ENCODE measurements at regions not wholly inside any gene's neighbourhood (a gene's known extent, or its start where the extent isn't known, plus 50 kb on each side); places are given as distances from the start of the nearest gene placed in this dataset.

GRCh38 chr22:26885441-26886261 lies 228.3 kb downstream of the MIAT start:
- Histone ChIP-seq H3K4me1 (ENCODE audit: insufficient read depth, low read length) (no peaks in the 10 kb centered on the region; the same call in 1 of the 2 replicates), H4K20me1 (ENCODE audit: control insufficient read depth, insufficient read depth, insufficient read length) (no peaks in the 10 kb centered on the region), H3K56ac (ENCODE audit: insufficient read length, low read depth, low read length) (no peak overlapping the region), H3K79me1 (ENCODE audit: insufficient read depth, low read depth, low read length, poor library complexity, severe bottlenecking) (no peaks in the 10 kb centered on the region), H3K14ac (ENCODE audit: insufficient read depth, low read length) (no peak overlapping the region), H3K23ac (ENCODE audit: insufficient read length, low read depth, low read length) (no peak overlapping the region), H3T11ph (ENCODE audit: low read length) (no peak overlapping the region), H3K4ac (ENCODE audit: low read depth, low read length) (no peak overlapping the region), H3K23me2 (ENCODE audit: insufficient read length, low read depth, low read length, poor library complexity, severe bottlenecking) (no peaks in the 10 kb centered on the region), H3K9ac (ENCODE audit: extremely low read depth, insufficient read length, low read length) (no peak overlapping the region), H2AK5ac (ENCODE audit: insufficient read length, low read length) (no peak overlapping the region), H3K9me3 (ENCODE audit: control insufficient read depth, low read depth, low read length) (no peaks in the 10 kb centered on the region), H2BK120ac (ENCODE audit: low read depth, low read length, poor library complexity, severe bottlenecking) (no peak overlapping the region), H2BK5ac (ENCODE audit: insufficient read length, low read length) (no peak overlapping the region), H2BK12ac (ENCODE audit: insufficient read length, low read depth, low read length) (no peak overlapping the region), H3K18ac (ENCODE audit: insufficient read length, low read depth, low read length) (no peak overlapping the region), H4K8ac (replicated peaks; ENCODE audit: insufficient read length, low read depth, low read length) (no peak overlapping the region), H2BK20ac (ENCODE audit: low read depth, low read length, poor library complexity, severe bottlenecking) (no peak overlapping the region), H4K91ac (ENCODE audit: insufficient read length, low read depth, low read length) (no peak overlapping the region), H2AFZ (ENCODE audit: low read length) (no peak overlapping the region), H3K4me2 (ENCODE audit: insufficient read depth, insufficient read length, low read length) (no peak overlapping the region), H3K79me2 (ENCODE audit: insufficient read depth, low read length) (no peaks in the 10 kb centered on the region), H2BK15ac (ENCODE audit: low read depth, low read length) (no peak overlapping the region), H3K27ac (ENCODE audit: insufficient read length, low read depth, low read length) (no peak overlapping the region), H3K27me3 (ENCODE audit: insufficient read depth, low read length) (no peaks in the 10 kb centered on the region), H4K5ac (ENCODE audit: insufficient read length, low read depth, low read length) (no peak overlapping the region)
- Mint-ChIP-seq H3K9me3 (no peaks in the 10 kb centered on the region), H3K36me3 (ENCODE audit: insufficient read depth in 1 of 3, low read depth in 3 of 3) (no peaks in the 10 kb centered on the region), H3K4me3 (no peak overlapping the region), H3K27ac (no peak overlapping the region), H3K4me1 (peaks cover 9 to 15% of the 10 kb centered on the region in 2 experiments), H3K27me3 (ENCODE audit: low read depth) (peaks cover 6% of the 10 kb centered on the region)
- WGBS (ENCODE audit: extremely low coverage, insufficient read length, low lambda C conversion rate): no CpG with 5 or more reads among the region's 2 CpGs
- DNase-seq: no peak
- no peak for TF ChIP-seq CTCF (conservative IDR thresholded peaks at IDR 0.05)
